Parathyroid adenoma (tissue), 2 donors: ENCODE measurements at regions not wholly inside any gene's neighbourhood (a gene's known extent, or its start where the extent isn't known, plus 50 kb on each side); places are given as distances from the start of the nearest gene placed in this dataset.

Source experiments
- H2AFZ ChIP-seq: fragments of 300-600 bp; sonication (generic); one replicate; pipeline ENCODE4 v1.7.0; 2017; ENCODE audit warnings: antibody characterized with exemption, mild to moderate bottlenecking
- H3K27ac ChIP-seq: fragments of 300-600 bp; sonication (generic); one replicate; pipeline ENCODE4 v1.7.0; 2017
- H3K27me3 ChIP-seq: fragments of 300-600 bp; sonication (generic); one replicate; pipeline ENCODE4 v1.7.0; 2017; ENCODE audit warnings: low read length; ENCODE audit not compliant: control insufficient read depth, insufficient read depth
- H3K36me3 ChIP-seq: fragments of 300-600 bp; sonication (generic); one replicate; pipeline ENCODE4 v1.7.0; 2017; ENCODE audit warnings: low read length; ENCODE audit not compliant: control insufficient read depth, insufficient read depth
- H3K4me1 ChIP-seq: fragments of 300-600 bp; sonication (generic); one replicate; pipeline ENCODE4 v1.7.0; 2017; ENCODE audit warnings: control low read depth
- H3K4me2 ChIP-seq: fragments of 300-600 bp; sonication (generic); one replicate; pipeline ENCODE4 v1.7.0; 2017; ENCODE audit warnings: low read length
- H3K4me3 ChIP-seq: fragments of 300-600 bp; sonication (generic); one replicate; pipeline ENCODE4 v1.7.0; 2017; ENCODE audit warnings: low read depth, low read length
- H3K79me2 ChIP-seq: fragments of 300-600 bp; sonication (generic); one replicate; pipeline ENCODE4 v1.7.0; 2017; ENCODE audit warnings: control low read depth
- H3K9ac ChIP-seq: fragments of 300-600 bp; sonication (generic); one replicate; pipeline ENCODE4 v1.7.0; 2017; ENCODE audit warnings: mild to moderate bottlenecking
- H3K9me3 ChIP-seq: fragments of 300-600 bp; sonication (generic); one replicate; pipeline ENCODE4 v1.7.0; 2017; ENCODE audit warnings: low read length; ENCODE audit not compliant: control insufficient read depth
- CTCF ChIP-seq: fragments of 300-600 bp; sonication (generic); IDR thresholded peaks from one replicate; pipeline ENCODE4 v1.7.0; 2017; ENCODE audit warnings: antibody characterized with exemption, mild to moderate bottlenecking
- donor health status: primary hyperparathyroidism.

- no peaks in the 10 kb centered on the region for H3K36me3 ChIP-seq
- no peak overlapping the region for H3K9ac ChIP-seq
- H3K9me3 ChIP-seq: no peaks in the 10 kb centered on the region
- TF ChIP-seq CTCF: no peak
- no peak overlapping the region for H3K4me3 ChIP-seq
- peak overlapping the region; percentile 97 for H2AFZ ChIP-seq
- H3K4me1 ChIP-seq: peaks cover 9% of the 10 kb centered on the region
- H3K27ac ChIP-seq: peak overlapping the region; percentile 74
- no peaks in the 10 kb centered on the region for H3K27me3 ChIP-seq
- H3K79me2 ChIP-seq: no peaks in the 10 kb centered on the region
- no peak overlapping the region for H3K4me2 ChIP-seq
These were observed 123.8 kb upstream of the RET start for GRCh38 chr10:42952931-42953683.

- no peaks in the 10 kb centered on the region for H3K9me3 ChIP-seq
- H3K4me3 ChIP-seq: no peak overlapping the region
- no peak overlapping the region for H3K27ac ChIP-seq
- no peak overlapping the region for H3K4me2 ChIP-seq
- H3K79me2 ChIP-seq: no peaks in the 10 kb centered on the region
- no peak for TF ChIP-seq CTCF
- no peak overlapping the region for H3K9ac ChIP-seq
- no peak overlapping the region for H2AFZ ChIP-seq
- H3K27me3 ChIP-seq: no peaks in the 10 kb centered on the region
- H3K36me3 ChIP-seq: no peaks in the 10 kb centered on the region
- H3K4me1 ChIP-seq: peaks cover 9% of the 10 kb centered on the region
These were observed 122.9 kb upstream of the RET start for GRCh38 chr10:42953684-42954674.

GRCh38 chr10:42954766-42955492, 121.9 kb upstream of the RET start:
- no peak overlapping the region for H3K9ac ChIP-seq
- H3K9me3 ChIP-seq: no peaks in the 10 kb centered on the region
- no peak overlapping the region for H3K4me3 ChIP-seq
- no peaks in the 10 kb centered on the region for H3K79me2 ChIP-seq
- no peak for TF ChIP-seq CTCF
- no peak overlapping the region for H2AFZ ChIP-seq
- peaks cover 9% of the 10 kb centered on the region for H3K4me1 ChIP-seq
- no peak overlapping the region for H3K27ac ChIP-seq
- no peak overlapping the region for H3K4me2 ChIP-seq
- H3K36me3 ChIP-seq: no peaks in the 10 kb centered on the region
- no peaks in the 10 kb centered on the region for H3K27me3 ChIP-seq

GRCh38 chr10:42955493-42955889, 121.4 kb upstream of the RET start:
- Histone ChIP-seq H3K9ac (no peak overlapping the region), H3K4me2 (no peak overlapping the region), H3K79me2 (no peaks in the 10 kb centered on the region), H3K36me3 (no peaks in the 10 kb centered on the region), H2AFZ (no peak overlapping the region), H3K27ac (no peak overlapping the region), H3K27me3 (no peaks in the 10 kb centered on the region), H3K4me3 (no peak overlapping the region), H3K4me1 (peaks cover 9% of the 10 kb centered on the region), H3K9me3 (no peaks in the 10 kb centered on the region)
- TF ChIP-seq CTCF: no peak
